NCI-H345 treated with DMSO at 0.1 percent for 48 hours (cell line): ENCODE measurements at regions not wholly inside any gene's neighbourhood (a gene's known extent, or its start where the extent isn't known, plus 50 kb on each side); places are given as distances from the start of the nearest gene placed in this dataset.

ENCODE experiments used
- DNase-seq: peaks from one replicate; lab custom pipeline; 2025; ENCODE audit not compliant: unreplicated experiment; lab: John Stamatoyannopoulos, UW

- no peak for DNase-seq
Observed at GRCh38 chr4:79034544-79034943, 95.3 kb upstream of the PAQR3 start.

GRCh38 chr4:79030973-79031372 is 91.7 kb upstream of the PAQR3 start:
- DNase-seq = no peak

GRCh38 chr4:79027656-79028055 is 88.4 kb upstream of the PAQR3 start:
- DNase-seq = no peak

- DNase-seq = no peak
Observed at GRCh38 chr4:79025170-79025569, 85.9 kb upstream of the PAQR3 start.

- DNase-seq = no peak
Observed at GRCh38 chr4:79023799-79024770, 84.8 kb upstream of the PAQR3 start.

GRCh38 chr4:79022529-79022928 is 83.3 kb upstream of the PAQR3 start:
- DNase-seq = no peak

- DNase-seq = no peak
Observed at GRCh38 chr4:79017481-79017880, 78.2 kb upstream of the PAQR3 start.

- no peak for DNase-seq
Observed at GRCh38 chr4:79016878-79017277, 77.6 kb upstream of the PAQR3 start.

GRCh38 chr4:79015411-79015810 is 76.2 kb upstream of the PAQR3 start:
- no peak for DNase-seq

GRCh38 chr4:79014230-79014629 is 75.0 kb upstream of the PAQR3 start:
- DNase-seq = no peak

- DNase-seq = no peak
Observed at GRCh38 chr4:79013756-79014155, 74.5 kb upstream of the PAQR3 start.

- DNase-seq = no peak
Observed at GRCh38 chr4:78990938-78991810, 51.9 kb upstream of the PAQR3 start.

- DNase-seq = no peak
Observed at GRCh38 chr4:78989697-78990270, 50.5 kb upstream of the PAQR3 start.
